GM23338 (cell line): ENCODE measurements at regions not wholly inside any gene's neighbourhood (a gene's known extent, or its start where the extent isn't known, plus 50 kb on each side); places are given as distances from the start of the nearest gene placed in this dataset.

Experiments
- ATAC-seq: fragments of 200-7000 bp; cut with Tn5 transposase; 3 replicates; pipeline ENCODE4 v1.9.1; 2020
- DNase-seq: peaks from one replicate; pipeline ENCODE4 v3.0.0-alpha.2; 2015; ENCODE audit warnings: low spot score
- H2AFZ ChIP-seq: fragments of 200-600 bp; sonication (generic); 2 replicates; pipeline ENCODE4 v1.8.0; 2016; ENCODE audit warnings: antibody characterized with exemption, mild to moderate bottlenecking, moderate library complexity
- H3F3A ChIP-seq: fragments of 200-600 bp; sonication (generic); replicated peaks from 2 replicates; pipeline ENCODE4 v1.8.0; 2017; ENCODE audit warnings: antibody characterized with exemption, mixed run types, low read depth
- H3K27ac ChIP-seq: fragments of 200-600 bp; sonication (generic); 2 replicates; pipeline ENCODE4 v1.6.1; 2016; ENCODE audit warnings: low read depth
- H3K27me3 ChIP-seq: fragments of 200-600 bp; sonication (generic); 2 replicates; pipeline ENCODE4 v1.8.0; 2016; ENCODE audit warnings: mild to moderate bottlenecking, mixed run types, moderate library complexity; ENCODE audit not compliant: insufficient read depth
- H3K36me3 ChIP-seq: fragments of 200-600 bp; sonication (generic); 2 replicates; pipeline ENCODE4 v1.8.0; 2016; ENCODE audit warnings: mild to moderate bottlenecking; ENCODE audit not compliant: insufficient read depth
- H3K4me1 ChIP-seq: fragments of 200-600 bp; sonication (generic); 2 replicates; pipeline ENCODE4 v1.8.0; 2016; ENCODE audit warnings: mild to moderate bottlenecking, moderate library complexity; ENCODE audit not compliant: insufficient read depth
- H3K4me2 ChIP-seq: fragments of 200-600 bp; sonication (generic); 2 replicates; pipeline ENCODE4 v1.7.1; 2017; ENCODE audit warnings: mixed run types
- H3K4me3 ChIP-seq: fragments of 200-600 bp; sonication (generic); 2 replicates; pipeline ENCODE4 v1.6.1; 2016; ENCODE audit warnings: mixed run types
- H3K79me2 ChIP-seq: fragments of 200-600 bp; sonication (generic); replicated peaks from 2 replicates; pipeline ENCODE4 v1.8.0; 2017; ENCODE audit warnings: mild to moderate bottlenecking; ENCODE audit not compliant: insufficient read depth
- H3K9me2 ChIP-seq: fragments of 200-600 bp; sonication (generic); 2 replicates; pipeline ENCODE4 v1.8.0; 2017; ENCODE audit not compliant: insufficient read depth
- H4K20me1 ChIP-seq: fragments of 200-600 bp; sonication (generic); replicated peaks from 2 replicates; pipeline ENCODE4 v1.8.0; 2017; ENCODE audit warnings: mild to moderate bottlenecking; ENCODE audit not compliant: insufficient read depth
- H3K27ac Mint-ChIP-seq: 2 replicates; pipeline ENCODE4 v1.8.0; 2020; ENCODE audit warnings: inconsistent platforms, mild to moderate bottlenecking, moderate library complexity, mixed read lengths
- H3K27me3 Mint-ChIP-seq: 3 replicates; pipeline ENCODE4 v1.8.0; 2022; ENCODE audit warnings: low read depth, mild to moderate bottlenecking, moderate library complexity, mixed read lengths, inconsistent platforms; ENCODE audit not compliant: insufficient read depth, poor library complexity
- H3K36me3 Mint-ChIP-seq: 3 replicates; pipeline ENCODE4 v1.8.0; 2021; ENCODE audit warnings: low read depth, mild to moderate bottlenecking, inconsistent platforms, moderate library complexity, mixed read lengths
- H3K4me1 Mint-ChIP-seq: 3 replicates; pipeline ENCODE4 v1.8.0; 2020; ENCODE audit warnings: mild to moderate bottlenecking, inconsistent platforms, mixed read lengths
- H3K4me3 Mint-ChIP-seq: 3 replicates; pipeline ENCODE4 v1.8.0; 2021; ENCODE audit warnings: moderate library complexity, mild to moderate bottlenecking, inconsistent platforms, mixed read lengths
- H3K9me3 Mint-ChIP-seq: 3 replicates; pipeline ENCODE4 v1.8.0; 2020; ENCODE audit warnings: moderate library complexity, mild to moderate bottlenecking, inconsistent platforms, mixed read lengths
- CTCF ChIP-seq, 2 experiments: fragments of 200-600 bp in 1 of 2; sonication (generic) in 1 of 2; conservative IDR thresholded peaks; 2 replicates each; pipeline versions ENCODE4 v1.5.1 to v1.6.1; 2016 to 2017; ENCODE audit warnings: antibody characterized with exemption in 2 of 2, low read depth in 2 of 2, mild to moderate bottlenecking in 2 of 2, moderate library complexity in 1 of 2
- ETS1 ChIP-seq: IDR thresholded peaks from 2 replicates; pipeline ENCODE4 v1.6.1; 2016; ENCODE audit warnings: antibody characterized with exemption
- EZH2phosphoT487 ChIP-seq: fragments of 200-600 bp; sonication (generic); IDR thresholded peaks from one replicate; pipeline ENCODE4 v1.8.1; 2018; ENCODE audit warnings: antibody characterized with exemption; ENCODE audit not compliant: unreplicated experiment
- JUNB ChIP-seq: IDR thresholded peaks from one replicate; pipeline ENCODE4 v1.6.1; 2016; ENCODE audit warnings: antibody characterized with exemption; ENCODE audit not compliant: unreplicated experiment
- NANOG ChIP-seq: IDR thresholded peaks from 2 replicates; pipeline ENCODE4 v1.6.1; 2016; ENCODE audit warnings: antibody characterized with exemption, borderline replicate concordance
- REST ChIP-seq: IDR thresholded peaks from one replicate; pipeline ENCODE4 v1.6.1; 2018; ENCODE audit warnings: antibody characterized with exemption; ENCODE audit not compliant: unreplicated experiment
- ZNF114 ChIP-seq: fragments of 250-450 bp; sonication (Bioruptor Pico); IDR thresholded peaks from 2 replicates; pipeline ENCODE4 v1.5.0; 2020; ENCODE audit warnings: mild to moderate bottlenecking, moderate library complexity
- ZNF331 ChIP-seq: fragments of 250-450 bp; sonication (Bioruptor Pico); IDR thresholded peaks from 2 replicates; pipeline ENCODE4 v1.5.0; 2020; ENCODE audit warnings: low read depth, mild to moderate bottlenecking, moderate library complexity

GRCh38 chr1:57908147-57908890 lies 484.5 kb upstream of the DAB1 start (continued):
- no peak for TF ChIP-seq CTCF (conservative IDR thresholded peaks at IDR 0.05; ENCODE audit: low read depth in 2 of 2)
- no peak for TF ChIP-seq REST
- no peak for TF ChIP-seq ZNF331
- no peak for TF ChIP-seq ZNF114
- TF ChIP-seq EZH2phosphoT487 = no peak
- TF ChIP-seq JUNB = no peak

GRCh38 chr1:57901208-57901919 lies 477.5 kb upstream of the DAB1 start:
- H3K27ac Mint-ChIP-seq = no peak overlapping the region
- H3K27me3 ChIP-seq = no peaks in the 10 kb centered on the region
- H3F3A ChIP-seq = no peaks in the 10 kb centered on the region
- no peaks in the 10 kb centered on the region for H3K9me3 Mint-ChIP-seq
- ATAC-seq = no peak
- no peak for DNase-seq
- no peak overlapping the region for H2AFZ ChIP-seq
- no peaks in the 10 kb centered on the region for H3K36me3 Mint-ChIP-seq
- no peak overlapping the region for H3K4me2 ChIP-seq
- H4K20me1 ChIP-seq = no peaks in the 10 kb centered on the region
- H3K9me2 ChIP-seq = no peaks in the 10 kb centered on the region
- H3K27me3 Mint-ChIP-seq = no peaks in the 10 kb centered on the region
- H3K4me1 Mint-ChIP-seq = peaks cover 6% of the 10 kb centered on the region
- H3K4me3 ChIP-seq = no peak overlapping the region
- no peak overlapping the region for H3K27ac ChIP-seq
- no peaks in the 10 kb centered on the region for H3K79me2 ChIP-seq
- no peaks in the 10 kb centered on the region for H3K4me1 ChIP-seq
- no peaks in the 10 kb centered on the region for H3K36me3 ChIP-seq
- H3K4me3 Mint-ChIP-seq = no peak overlapping the region
- TF ChIP-seq ETS1 (no peak), NANOG (no peak), ZNF331 (no peak), EZH2phosphoT487 (no peak), CTCF (conservative IDR thresholded peaks at IDR 0.05; ENCODE audit: low read depth in 2 of 2) (no peak), ZNF114 (no peak)
